ENCODE measurements at regions not wholly inside any gene's neighbourhood (a gene's known extent, or its start where the extent isn't known, plus 50 kb on each side); places are given as distances from the start of the nearest gene placed in this dataset.

DNA sequence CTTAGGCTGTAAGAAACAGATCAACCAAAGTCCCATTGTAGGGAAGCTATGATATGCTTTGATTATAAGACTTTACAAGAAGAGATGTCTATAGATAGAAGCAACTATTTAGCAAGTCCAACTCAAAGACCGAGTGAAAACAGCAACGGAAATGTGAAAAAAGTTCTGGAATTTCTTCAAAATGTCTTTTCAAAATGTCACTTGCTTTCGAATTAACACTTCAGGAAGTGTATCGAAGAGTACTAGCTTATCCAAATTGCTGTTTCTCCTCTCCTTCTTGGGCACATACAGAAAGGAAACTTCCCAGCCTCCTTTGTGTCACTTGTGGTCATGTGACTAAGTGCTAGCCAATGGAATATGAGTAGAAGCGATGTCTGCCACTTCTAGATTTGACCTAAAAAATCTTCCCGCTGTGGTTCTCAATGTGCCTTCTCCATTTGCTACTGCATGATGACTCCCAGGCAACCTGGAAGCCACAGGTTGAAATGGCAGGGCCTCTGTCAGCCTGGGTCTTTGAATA is 89.9 kb downstream of the TSEN15 start:
- Histone ChIP-seq H3K9me3 (ENCODE audit: control insufficient read depth in 1 of 2, low read length in 2 of 2) (peaks cover 0 to 2% of the 10 kb centered on the region in 2 donors), H3K27ac (ENCODE audit: low read length) (no peak overlapping the region), H3K4me3 (ENCODE audit: low read depth in 1 of 2, low read length in 2 of 2) (no peak overlapping the region), H3K27me3 (ENCODE audit: low read depth, low read length) (no peaks in the 10 kb centered on the region), H3K36me3 (ENCODE audit: control insufficient read depth in 1 of 2, insufficient read depth in 2 of 2, low read length in 2 of 2) (no peaks in the 10 kb centered on the region), H3K4me1 (ENCODE audit: control insufficient read depth in 1 of 2, insufficient read depth in 2 of 2, low read length in 2 of 2) (peaks cover 0 to 10% of the 10 kb centered on the region in 2 donors)

DNA sequence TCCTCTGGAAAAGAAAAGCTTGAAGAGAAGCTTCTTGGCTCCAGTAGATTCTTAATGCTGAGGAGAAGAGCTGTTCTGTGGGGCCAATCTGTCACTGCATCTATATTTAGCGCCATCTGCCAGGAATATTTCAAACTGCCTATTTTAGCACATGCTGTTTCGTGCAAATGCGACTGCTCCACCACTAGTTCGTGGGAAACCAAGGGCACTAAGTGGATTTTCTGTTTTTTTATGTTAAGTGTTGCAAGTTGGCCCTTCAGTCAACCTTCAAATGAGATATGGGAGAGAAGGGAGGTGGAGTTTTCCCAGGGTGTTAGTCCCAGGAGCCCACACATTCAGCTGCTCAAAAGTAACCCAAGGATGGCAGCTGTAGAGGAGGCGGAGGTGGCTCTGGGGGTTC is 91.9 kb downstream of the TSEN15 start:
- no peaks in the 10 kb centered on the region for H3K36me3 ChIP-seq (ENCODE audit: control insufficient read depth in 1 of 2, insufficient read depth in 2 of 2, low read length in 2 of 2)
- peaks cover 0 to 10% of the 10 kb centered on the region in 2 donors for H3K4me1 ChIP-seq (ENCODE audit: control insufficient read depth in 1 of 2, insufficient read depth in 2 of 2, low read length in 2 of 2)
- H3K27me3 ChIP-seq (ENCODE audit: low read depth, low read length): no peaks in the 10 kb centered on the region
- no peak overlapping the region for H3K27ac ChIP-seq (ENCODE audit: low read length)
- no peaks in the 10 kb centered on the region for H3K9me3 ChIP-seq (ENCODE audit: control insufficient read depth in 1 of 2, low read length in 2 of 2)
- H3K4me3 ChIP-seq (ENCODE audit: low read depth in 1 of 2, low read length in 2 of 2): no peak overlapping the region

DNA sequence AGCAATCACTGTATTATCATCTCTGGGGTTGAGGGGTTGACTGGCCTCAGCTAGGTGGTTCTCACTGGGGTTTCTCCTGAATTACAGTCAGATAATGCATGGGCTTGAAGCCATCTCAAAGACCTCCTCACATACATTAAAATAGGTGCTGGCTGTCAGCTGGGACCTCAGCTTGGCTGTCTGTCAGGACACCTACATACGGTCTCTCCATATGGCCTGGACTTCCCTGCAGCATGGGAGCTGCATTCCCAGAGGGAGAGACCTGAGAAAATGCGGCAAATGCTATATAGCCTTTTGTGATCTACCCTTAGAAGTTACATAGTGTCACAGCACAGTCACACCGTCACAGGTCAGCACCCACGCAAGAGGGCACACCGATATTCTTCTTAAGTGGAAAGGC is 93.6 kb downstream of the TSEN15 start:
- H3K4me3 ChIP-seq (ENCODE audit: low read depth in 1 of 2, low read length in 2 of 2): no peak overlapping the region
- no peaks in the 10 kb centered on the region for H3K9me3 ChIP-seq (ENCODE audit: control insufficient read depth in 1 of 2, low read length in 2 of 2)
- no peak overlapping the region for H3K27ac ChIP-seq (ENCODE audit: low read length)
- H3K4me1 ChIP-seq (ENCODE audit: control insufficient read depth in 1 of 2, insufficient read depth in 2 of 2, low read length in 2 of 2): peaks cover 0 to 10% of the 10 kb centered on the region in 2 donors
- H3K36me3 ChIP-seq (ENCODE audit: control insufficient read depth in 1 of 2, insufficient read depth in 2 of 2, low read length in 2 of 2): no peaks in the 10 kb centered on the region
- H3K27me3 ChIP-seq (ENCODE audit: low read depth, low read length): no peaks in the 10 kb centered on the region

DNA sequence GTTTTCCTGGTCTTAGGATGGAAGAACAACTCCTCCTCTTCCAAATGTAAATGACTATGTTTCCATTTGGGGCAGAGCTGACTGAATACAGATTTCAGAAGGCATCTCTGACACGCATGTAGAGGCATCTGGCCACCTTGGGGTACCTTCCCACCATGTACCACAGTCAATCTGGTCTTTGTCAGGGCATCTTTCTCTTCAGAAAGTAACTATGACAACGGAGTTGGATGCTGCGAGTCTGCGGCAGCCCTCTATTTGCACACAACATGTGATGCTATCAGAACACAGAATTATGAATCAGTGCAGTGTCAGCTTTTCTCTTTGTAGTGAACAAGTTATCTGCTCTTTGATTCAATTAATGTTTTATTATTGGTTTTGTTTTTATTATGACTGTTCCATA is 94.7 kb downstream of the TSEN15 start:
- no peaks in the 10 kb centered on the region for H3K36me3 ChIP-seq (ENCODE audit: control insufficient read depth in 1 of 2, insufficient read depth in 2 of 2, low read length in 2 of 2)
- H3K4me3 ChIP-seq (ENCODE audit: low read depth in 1 of 2, low read length in 2 of 2): no peak overlapping the region
- peaks cover 2 to 12% of the 10 kb centered on the region in 2 donors for H3K4me1 ChIP-seq (ENCODE audit: control insufficient read depth in 1 of 2, insufficient read depth in 2 of 2, low read length in 2 of 2)
- no peak overlapping the region for H3K27ac ChIP-seq (ENCODE audit: low read length)
- no peaks in the 10 kb centered on the region for H3K9me3 ChIP-seq (ENCODE audit: control insufficient read depth in 1 of 2, low read length in 2 of 2)
- no peaks in the 10 kb centered on the region for H3K27me3 ChIP-seq (ENCODE audit: low read depth, low read length)

DNA sequence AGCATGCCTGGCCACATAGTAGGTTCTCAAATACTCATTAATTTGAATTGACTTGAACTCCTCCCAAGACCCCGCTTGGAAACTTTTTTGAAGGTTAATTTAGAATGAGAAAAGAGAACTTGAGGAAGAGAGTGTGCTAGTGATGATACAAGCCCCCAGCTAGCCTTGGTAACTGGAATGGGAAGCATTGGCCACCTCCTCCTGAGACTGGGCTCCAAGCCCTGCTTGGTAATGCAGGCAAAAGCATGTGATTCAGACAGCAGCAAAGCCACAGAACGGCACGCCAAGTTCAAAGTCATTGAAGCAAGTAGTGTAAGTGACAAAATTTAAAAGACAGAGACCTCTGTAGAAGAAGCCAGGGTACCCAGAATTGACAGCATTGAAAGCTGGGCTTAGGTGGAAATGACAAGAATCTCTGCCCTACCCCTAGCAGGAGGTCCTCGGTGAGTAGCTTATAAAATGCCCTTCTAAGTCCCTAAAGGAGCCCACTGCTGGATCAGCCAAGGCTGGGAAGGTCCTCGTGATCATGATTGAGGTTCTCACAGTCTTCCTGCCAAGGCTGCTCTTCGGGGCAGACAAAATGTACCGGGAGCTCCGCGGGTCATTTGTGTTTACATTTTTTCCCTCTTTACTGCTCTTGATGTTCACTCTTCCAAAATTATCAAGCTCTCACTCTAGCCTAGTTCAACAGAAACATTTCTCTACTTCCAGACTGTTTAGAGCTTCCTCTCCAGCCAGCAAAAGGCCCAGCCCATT is 99.4 kb downstream of the TSEN15 start:
- no peaks in the 10 kb centered on the region for H3K36me3 ChIP-seq (ENCODE audit: control insufficient read depth in 1 of 2, insufficient read depth in 2 of 2, low read length in 2 of 2)
- no peak overlapping the region for H3K27ac ChIP-seq (ENCODE audit: low read length)
- H3K9me3 ChIP-seq (ENCODE audit: control insufficient read depth in 1 of 2, low read length in 2 of 2): no peaks in the 10 kb centered on the region
- H3K4me1 ChIP-seq (ENCODE audit: control insufficient read depth in 1 of 2, insufficient read depth in 2 of 2, low read length in 2 of 2): peaks cover 20 to 21% of the 10 kb centered on the region in 2 donors
- no peaks in the 10 kb centered on the region for H3K27me3 ChIP-seq (ENCODE audit: low read depth, low read length)
- H3K4me3 ChIP-seq (ENCODE audit: low read depth in 1 of 2, low read length in 2 of 2): no peak overlapping the region

DNA sequence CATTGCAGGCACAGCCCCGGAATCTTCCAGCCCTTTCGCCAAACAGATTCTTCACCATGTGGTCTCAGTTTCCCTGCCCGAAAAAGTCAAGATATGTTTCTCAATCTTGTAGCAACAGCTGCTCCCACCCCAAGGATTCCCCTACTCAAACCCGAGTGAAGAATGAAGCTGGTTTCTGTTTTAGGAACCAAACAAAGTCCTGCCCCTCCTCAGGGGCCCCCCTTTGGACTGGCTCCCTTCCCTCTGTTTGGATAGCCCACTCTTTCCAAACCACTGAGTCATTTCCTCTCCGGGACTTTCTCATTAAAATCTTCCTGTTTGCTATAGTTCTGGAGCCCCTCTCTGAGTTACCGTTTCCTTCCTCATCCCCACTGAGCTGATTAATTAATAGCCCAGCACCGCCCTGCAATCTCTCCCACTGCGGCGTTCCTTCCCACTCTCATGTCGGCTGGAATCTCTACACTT is 100.9 kb downstream of the TSEN15 start:
- H3K4me3 ChIP-seq (ENCODE audit: low read depth in 1 of 2, low read length in 2 of 2): peak overlapping the region; percentile 48 to 73
- H3K27ac ChIP-seq (ENCODE audit: low read length): peak overlapping the region; percentile 63
- H3K4me1 ChIP-seq (ENCODE audit: control insufficient read depth in 1 of 2, insufficient read depth in 2 of 2, low read length in 2 of 2): peaks cover 20 to 21% of the 10 kb centered on the region in 2 donors
- no peaks in the 10 kb centered on the region for H3K27me3 ChIP-seq (ENCODE audit: low read depth, low read length)
- H3K9me3 ChIP-seq (ENCODE audit: control insufficient read depth in 1 of 2, low read length in 2 of 2): no peaks in the 10 kb centered on the region
- H3K36me3 ChIP-seq (ENCODE audit: control insufficient read depth in 1 of 2, insufficient read depth in 2 of 2, low read length in 2 of 2): no peaks in the 10 kb centered on the region

DNA sequence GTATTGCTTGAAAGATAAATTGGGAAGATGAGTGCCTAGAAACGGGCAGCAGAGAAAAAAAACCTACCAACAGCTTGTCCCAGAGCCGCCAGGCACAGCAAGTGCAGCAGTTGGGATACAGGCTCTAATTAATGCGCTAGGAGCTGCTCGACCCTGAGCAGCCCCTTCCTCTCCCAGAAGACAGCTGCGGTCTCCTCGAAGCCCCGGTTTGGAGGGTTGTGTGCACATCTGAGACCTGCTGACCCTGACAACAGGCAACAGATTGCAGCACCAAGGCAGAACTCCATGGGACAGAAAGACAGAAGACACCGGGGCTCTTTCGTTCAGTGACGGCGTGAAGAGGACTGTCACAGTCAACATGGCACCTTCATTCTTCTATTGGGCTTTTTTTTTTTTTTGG is 101.4 kb downstream of the TSEN15 start:
- Histone ChIP-seq H3K27me3 (ENCODE audit: low read depth, low read length) (no peaks in the 10 kb centered on the region), H3K4me1 (ENCODE audit: control insufficient read depth in 1 of 2, insufficient read depth in 2 of 2, low read length in 2 of 2) (peaks cover 20 to 21% of the 10 kb centered on the region in 2 donors), H3K36me3 (ENCODE audit: control insufficient read depth in 1 of 2, insufficient read depth in 2 of 2, low read length in 2 of 2) (no peaks in the 10 kb centered on the region), H3K4me3 (ENCODE audit: low read depth in 1 of 2, low read length in 2 of 2) (peak overlapping the region; percentile 48 to 73), H3K27ac (ENCODE audit: low read length) (peak overlapping the region; percentile 63), H3K9me3 (ENCODE audit: control insufficient read depth in 1 of 2, low read length in 2 of 2) (no peaks in the 10 kb centered on the region)

DNA sequence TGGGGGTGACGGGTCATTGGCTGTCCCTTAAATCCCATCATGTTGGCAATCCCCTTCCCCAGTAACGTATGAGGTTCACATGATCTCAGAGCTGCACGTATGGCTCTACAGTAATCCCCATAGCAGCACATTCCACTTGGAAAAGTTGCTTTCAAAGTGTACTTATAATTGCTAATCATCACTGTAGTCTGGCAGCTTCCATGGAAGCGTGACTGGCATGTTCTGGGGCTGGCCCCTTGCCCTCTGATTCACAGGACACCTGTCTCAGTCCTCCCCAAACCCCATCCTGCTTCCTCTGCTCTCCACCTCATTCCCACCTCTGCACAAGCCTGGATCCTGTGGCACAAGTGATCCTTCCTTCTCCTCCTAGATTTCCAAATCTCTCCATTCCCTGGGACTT is 102.2 kb downstream of the TSEN15 start:
- no peak overlapping the region for H3K27ac ChIP-seq (ENCODE audit: low read length)

DNA sequence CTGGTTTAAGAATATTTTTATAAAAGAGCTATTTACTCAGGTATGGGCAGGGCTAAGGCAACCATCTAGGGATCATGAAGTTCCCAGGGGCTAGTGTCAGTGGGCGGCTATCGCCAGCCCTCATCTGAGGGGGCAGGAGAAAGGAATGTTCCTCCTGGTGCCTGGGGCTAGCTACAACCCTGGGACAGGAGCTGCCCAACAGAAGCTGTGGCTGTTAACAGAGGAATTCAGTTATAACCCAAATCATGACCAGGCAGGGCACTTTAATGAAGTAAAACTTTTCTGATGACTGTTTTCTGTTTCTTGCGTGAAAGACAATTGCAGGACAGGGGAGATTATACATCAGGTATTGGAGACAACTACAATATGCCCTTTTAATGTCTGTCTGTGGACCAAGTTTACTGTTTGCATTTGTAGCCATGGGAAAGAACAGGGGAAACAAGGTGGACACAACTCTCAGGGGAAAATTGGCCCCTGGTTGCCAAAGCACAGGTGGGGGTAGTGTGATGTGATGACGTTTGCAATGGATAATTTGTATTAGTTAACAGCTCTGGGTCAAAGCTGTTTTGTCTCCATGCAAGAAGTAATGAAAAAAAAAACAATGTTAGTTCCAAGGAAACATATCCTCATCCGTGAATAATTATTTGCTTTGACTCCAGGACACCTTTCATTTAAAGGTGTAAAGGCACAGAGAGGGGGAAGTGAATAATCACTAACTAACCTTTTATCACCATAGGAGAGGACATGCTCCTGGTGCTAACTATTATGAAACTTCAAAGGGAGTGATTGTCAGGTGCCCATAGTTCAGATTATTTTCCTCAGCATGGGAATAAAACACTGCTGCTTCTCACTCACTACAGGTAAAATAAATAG is 105.2 kb downstream of the TSEN15 start:
- Histone ChIP-seq H3K4me1 (ENCODE audit: control insufficient read depth in 1 of 2, insufficient read depth in 2 of 2, low read length in 2 of 2) (peaks cover 13 to 14% of the 10 kb centered on the region in 2 donors), H3K9me3 (ENCODE audit: control insufficient read depth in 1 of 2, low read length in 2 of 2) (no peaks in the 10 kb centered on the region), H3K27ac (ENCODE audit: low read length) (no peak overlapping the region), H3K36me3 (ENCODE audit: control insufficient read depth in 1 of 2, insufficient read depth in 2 of 2, low read length in 2 of 2) (no peaks in the 10 kb centered on the region), H3K4me3 (ENCODE audit: low read depth in 1 of 2, low read length in 2 of 2) (no peak overlapping the region), H3K27me3 (ENCODE audit: low read depth, low read length) (no peaks in the 10 kb centered on the region)

More for the DNA sequence above, 102.2 kb downstream of the TSEN15 start:
- no peaks in the 10 kb centered on the region for H3K36me3 ChIP-seq (ENCODE audit: control insufficient read depth in 1 of 2, insufficient read depth in 2 of 2, low read length in 2 of 2)
- H3K27me3 ChIP-seq (ENCODE audit: low read depth, low read length): no peaks in the 10 kb centered on the region
- H3K4me1 ChIP-seq (ENCODE audit: control insufficient read depth in 1 of 2, insufficient read depth in 2 of 2, low read length in 2 of 2): peaks cover 20 to 21% of the 10 kb centered on the region in 2 donors
- H3K9me3 ChIP-seq (ENCODE audit: control insufficient read depth in 1 of 2, low read length in 2 of 2): no peaks in the 10 kb centered on the region
- peak overlapping the region in 1 of 2 donors; percentile 73 for H3K4me3 ChIP-seq (ENCODE audit: low read depth in 1 of 2, low read length in 2 of 2)

DNA sequence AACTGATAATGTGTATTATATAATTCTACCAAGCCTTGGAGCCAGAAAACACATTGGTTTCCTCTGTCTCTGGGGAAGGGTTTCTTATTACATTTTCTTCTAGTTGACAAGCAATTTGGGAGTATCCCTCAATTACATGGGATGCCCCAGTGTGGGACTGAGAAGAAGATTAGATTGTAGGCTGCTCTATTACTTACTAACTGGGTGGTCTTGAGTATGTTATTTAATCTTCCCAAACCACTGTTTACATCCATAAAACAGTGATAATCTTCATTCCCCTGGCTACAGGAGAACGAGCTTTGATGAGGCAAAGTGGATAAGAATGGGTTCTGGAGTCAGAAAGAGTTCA is 105.8 kb downstream of the TSEN15 start:
- Histone ChIP-seq H3K36me3 (ENCODE audit: control insufficient read depth in 1 of 2, insufficient read depth in 2 of 2, low read length in 2 of 2) (no peaks in the 10 kb centered on the region), H3K4me3 (ENCODE audit: low read depth in 1 of 2, low read length in 2 of 2) (no peak overlapping the region), H3K27ac (ENCODE audit: low read length) (no peak overlapping the region), H3K27me3 (ENCODE audit: low read depth, low read length) (no peaks in the 10 kb centered on the region), H3K4me1 (ENCODE audit: control insufficient read depth in 1 of 2, insufficient read depth in 2 of 2, low read length in 2 of 2) (peaks cover 8 to 10% of the 10 kb centered on the region in 2 donors), H3K9me3 (ENCODE audit: control insufficient read depth in 1 of 2, low read length in 2 of 2) (no peaks in the 10 kb centered on the region)

DNA sequence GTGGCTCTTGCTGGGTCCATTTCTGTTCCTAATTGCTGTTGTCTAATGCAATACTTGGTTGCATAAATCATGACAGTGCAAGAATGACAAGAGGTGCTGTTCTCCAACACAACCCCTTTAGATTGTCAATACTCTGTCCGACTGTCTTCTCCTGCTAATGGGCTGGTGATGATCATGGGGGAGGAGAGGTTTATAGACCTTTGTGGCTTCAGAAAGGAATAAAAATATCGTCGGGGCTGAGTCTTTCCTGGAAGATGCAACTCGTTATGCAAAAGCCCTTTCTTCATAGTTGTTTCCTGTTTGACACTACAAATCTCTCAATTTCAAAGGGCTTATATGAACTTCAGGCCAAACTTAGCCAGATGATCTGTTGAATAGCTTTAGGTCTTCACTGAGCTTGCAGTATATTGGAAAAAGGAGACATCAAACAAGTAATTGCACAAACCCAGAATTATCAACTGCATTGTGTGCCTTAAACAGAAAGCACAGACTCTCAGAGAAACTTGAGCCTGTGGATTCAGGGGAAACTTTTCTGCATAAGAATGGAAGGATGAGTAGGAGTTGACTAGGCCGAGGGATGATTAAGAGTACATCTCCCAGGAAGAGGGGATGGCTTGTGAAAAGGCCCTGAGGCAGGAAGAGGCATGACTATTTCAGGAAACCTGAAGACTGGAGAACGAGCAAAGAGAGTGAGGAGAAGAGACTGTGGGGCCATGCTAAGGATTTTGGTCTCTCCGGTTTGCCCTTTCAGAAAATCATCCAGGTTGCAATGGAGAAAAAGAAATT is 107.6 kb downstream of the TSEN15 start:
- H3K4me1 ChIP-seq (ENCODE audit: control insufficient read depth in 1 of 2, insufficient read depth in 2 of 2, low read length in 2 of 2): peaks cover 4 to 7% of the 10 kb centered on the region in 2 donors
- H3K9me3 ChIP-seq (ENCODE audit: control insufficient read depth in 1 of 2, low read length in 2 of 2): no peaks in the 10 kb centered on the region
- no peaks in the 10 kb centered on the region for H3K27me3 ChIP-seq (ENCODE audit: low read depth, low read length)
- H3K4me3 ChIP-seq (ENCODE audit: low read depth in 1 of 2, low read length in 2 of 2): no peak overlapping the region
- H3K36me3 ChIP-seq (ENCODE audit: control insufficient read depth in 1 of 2, insufficient read depth in 2 of 2, low read length in 2 of 2): no peaks in the 10 kb centered on the region
- H3K27ac ChIP-seq (ENCODE audit: low read length): no peak overlapping the region
